Stimulated activated CD4-positive, alpha-beta T cell treated with anti-CD3 and anti-CD28 coated beads, TNF-alpha, amount 100 ng/mL, for 48 hours (primary cell): ENCODE measurements at regions not wholly inside any gene's neighbourhood (a gene's known extent, or its start where the extent isn't known, plus 50 kb on each side); places are given as distances from the start of the nearest gene placed in this dataset.

Source experiments
- DNase-seq, 3 donors: peaks; one replicate each; pipeline ENCODE4 v3.0.0-alpha.2; 2020; ENCODE audit warnings: low read depth in 3 of 3

DNA sequence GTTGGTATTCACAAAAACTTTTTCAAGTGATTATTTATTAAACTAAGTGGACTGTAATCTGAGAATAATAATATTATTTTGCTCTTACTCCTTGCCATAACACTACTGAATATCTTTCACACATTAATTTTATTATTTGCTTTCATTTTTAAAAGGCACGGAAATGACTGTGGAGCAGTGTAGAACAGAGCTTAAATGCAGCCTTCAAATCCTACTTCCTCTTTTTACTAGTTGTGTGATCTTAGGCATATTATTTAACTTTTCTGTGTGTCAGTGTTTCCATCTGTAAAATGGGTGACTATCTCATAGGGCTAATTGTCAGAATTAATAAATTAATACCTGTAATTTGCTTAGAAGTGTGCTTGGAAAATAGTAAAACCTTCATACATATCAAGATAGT lies 55.5 kb upstream of the SLC8A1 start:
- DNase-seq = no peak

DNA sequence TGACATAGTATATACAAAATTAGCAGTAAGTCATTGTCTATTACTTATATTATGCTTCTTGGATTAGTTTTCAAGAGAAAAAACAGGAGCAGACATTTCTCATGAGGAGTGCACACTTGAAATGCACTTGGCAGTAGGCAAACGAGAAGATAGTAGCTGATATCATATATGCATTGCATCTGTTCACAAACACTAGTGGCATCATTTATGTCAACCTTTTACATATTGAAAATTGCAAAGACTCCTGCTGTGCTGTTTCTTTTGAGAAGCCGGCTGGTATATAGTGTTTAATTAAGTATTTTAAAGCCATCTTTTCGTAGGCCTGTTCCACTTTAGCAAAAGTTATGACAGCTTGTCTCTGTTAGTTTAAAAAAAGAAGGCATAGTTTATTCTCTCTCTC lies 58.4 kb upstream of the SLC8A1 start:
- DNase-seq = no peak

DNA sequence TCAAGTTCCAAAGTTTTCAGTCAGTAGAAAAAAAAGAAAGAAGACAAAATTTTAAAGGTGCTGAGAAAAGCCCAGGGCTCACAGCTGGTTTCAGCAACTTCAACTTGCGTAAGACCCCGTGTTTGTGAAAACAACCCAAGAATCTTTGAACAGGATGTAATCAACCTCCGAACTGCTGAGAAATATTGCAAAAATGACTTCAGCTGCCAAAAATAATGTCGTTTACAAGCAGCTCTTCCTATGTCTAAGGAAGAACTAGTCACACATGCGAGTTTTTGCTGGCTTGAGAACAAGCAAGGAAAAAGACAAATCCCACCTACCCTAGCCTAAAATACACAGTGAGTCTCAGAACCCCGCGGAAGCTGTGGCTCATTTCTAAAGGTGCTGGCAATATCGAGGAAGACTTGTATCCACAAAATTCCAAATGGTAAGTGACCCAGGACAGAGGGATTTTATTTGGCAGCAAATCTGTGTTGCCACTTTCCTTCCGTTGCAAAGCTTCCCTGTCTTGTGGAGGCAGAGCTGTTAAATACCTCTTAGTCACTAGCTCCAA lies 59.8 kb upstream of the SLC8A1 start:
- DNase-seq = no peak

DNA sequence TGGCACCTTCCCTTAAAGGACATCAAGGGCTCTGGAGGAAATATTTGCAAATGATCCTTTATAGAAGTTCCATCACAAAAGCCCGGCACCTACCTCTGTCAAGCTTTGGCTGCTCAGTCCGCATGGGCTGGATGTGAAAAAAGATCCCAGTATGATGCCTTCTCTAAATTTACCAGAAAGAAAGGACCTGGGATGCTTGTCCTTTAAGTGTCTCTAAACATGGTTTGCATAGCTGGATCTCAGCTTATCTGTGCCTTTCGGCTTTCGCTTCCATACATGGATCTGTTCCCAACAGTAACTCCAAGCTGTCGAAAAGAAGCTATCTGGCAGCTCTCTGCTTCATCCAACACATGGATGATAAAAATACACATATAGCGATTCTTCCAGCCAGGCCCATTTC lies 60.4 kb upstream of the SLC8A1 start:
- no peak for DNase-seq

DNA sequence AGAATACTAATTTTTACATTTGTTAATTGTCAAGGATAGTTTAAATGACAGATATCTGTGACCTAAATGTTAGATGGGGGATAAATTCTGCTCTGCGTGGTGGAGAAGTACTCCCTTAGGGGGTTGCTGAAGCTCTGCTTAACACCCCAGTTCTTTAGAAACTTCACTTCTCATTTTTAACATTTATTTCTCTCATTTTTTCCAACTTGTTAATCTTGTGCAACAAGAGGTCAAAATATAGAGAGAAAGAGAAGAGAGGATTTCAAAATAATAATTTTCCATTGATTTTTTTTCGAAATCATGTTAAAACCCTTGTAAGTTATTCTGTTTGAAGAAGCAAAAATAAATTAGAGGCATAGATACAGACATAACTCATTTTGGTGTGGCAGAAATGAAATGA lies 61.3 kb upstream of the SLC8A1 start:
- no peak for DNase-seq

DNA sequence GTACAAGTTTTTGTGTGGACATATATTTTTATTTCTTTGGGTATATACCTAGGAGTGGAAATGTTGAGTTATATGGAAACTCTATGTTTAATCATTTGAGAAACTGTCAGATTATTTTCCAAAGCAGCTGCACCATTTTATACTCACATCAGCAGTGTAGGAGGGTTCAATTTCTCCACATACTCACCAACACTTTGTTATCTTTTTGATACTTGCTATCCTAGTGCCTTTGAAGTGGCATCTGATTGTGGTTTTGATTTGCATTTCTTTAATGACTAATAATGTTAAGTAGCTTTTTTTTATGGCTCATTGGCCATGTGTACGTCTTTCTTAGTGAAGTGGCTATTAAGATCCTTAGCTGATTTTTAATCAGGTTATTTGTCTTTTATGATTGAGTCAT lies 64.7 kb upstream of the SLC8A1 start:
- DNase-seq = no peak

DNA sequence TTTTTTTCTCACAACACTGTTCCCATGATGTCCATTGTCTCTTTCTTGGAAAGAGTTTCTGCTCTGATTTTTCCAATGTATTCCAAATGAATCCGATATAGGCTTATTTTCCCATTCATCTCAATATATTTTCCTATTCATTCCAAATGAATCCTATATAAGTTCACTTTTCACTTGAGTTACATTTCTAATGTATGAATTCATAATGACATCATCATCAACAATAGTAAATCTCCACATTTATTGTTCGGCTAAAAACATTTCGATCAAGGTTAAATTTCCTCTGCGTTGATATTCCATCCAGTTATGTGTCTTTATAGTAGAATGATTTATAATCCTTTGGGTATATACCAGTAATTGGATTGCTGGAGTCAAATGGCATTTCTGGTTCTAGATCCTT lies 76.7 kb upstream of the SLC8A1 start:
- no peak for DNase-seq

DNA sequence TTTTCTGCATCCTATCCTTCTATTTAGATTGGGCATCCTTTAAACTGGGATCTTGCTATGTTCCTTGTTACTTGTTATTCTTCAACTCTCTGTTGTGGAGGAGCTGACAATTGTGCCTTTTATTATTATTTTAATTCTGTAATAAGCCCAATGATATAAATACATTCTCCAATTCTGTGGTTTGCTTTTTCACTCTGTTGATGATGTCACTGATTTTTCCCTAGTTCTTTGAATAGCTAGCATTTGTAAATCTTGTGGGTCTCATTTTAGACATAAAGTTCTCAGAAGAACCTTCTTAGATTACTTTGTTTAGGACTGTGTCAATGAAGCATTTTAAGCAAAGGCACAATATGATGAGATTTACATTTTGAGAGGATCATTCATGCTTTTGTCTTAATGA lies 79.5 kb upstream of the SLC8A1 start:
- DNase-seq = no peak

DNA sequence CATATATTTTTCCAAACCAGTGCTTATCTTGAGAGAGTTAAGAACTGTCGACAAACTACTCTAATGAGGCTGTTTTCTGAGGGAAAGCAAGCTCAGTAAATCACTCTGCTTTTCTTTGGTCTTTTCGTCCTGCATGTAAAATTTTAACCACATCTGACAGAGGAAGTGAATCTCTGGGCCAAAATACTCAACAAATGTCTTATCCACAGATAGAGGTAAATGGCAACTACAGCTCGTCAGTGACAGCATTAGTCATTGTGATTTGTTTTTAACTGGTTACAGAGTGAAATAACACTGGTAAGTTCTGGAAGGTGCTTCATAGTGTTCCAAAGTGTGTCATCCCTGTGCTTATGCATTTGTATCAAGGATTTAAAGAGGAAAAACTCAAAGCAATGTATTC lies 82.6 kb upstream of the SLC8A1 start:
- DNase-seq = no peak

DNA sequence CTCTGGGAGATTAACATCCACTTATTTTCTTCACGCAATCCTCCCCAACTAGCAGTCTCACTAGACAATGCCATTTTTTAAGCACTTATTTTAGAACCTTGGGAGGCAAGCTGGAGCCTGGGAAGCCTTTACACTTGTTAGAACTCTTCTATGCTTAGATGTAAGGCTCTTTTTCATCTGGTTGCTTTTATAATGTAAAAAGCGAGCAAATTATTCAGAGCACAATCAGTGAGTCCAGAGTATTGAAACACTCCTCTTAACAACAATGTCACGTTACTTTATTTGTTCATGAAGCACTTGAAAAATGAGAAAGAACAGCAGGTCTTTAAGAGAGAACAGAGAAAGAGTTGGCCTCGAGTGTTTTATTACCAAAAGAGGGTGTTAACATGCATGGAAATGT lies 84.1 kb upstream of the SLC8A1 start:
- DNase-seq = no peak

DNA sequence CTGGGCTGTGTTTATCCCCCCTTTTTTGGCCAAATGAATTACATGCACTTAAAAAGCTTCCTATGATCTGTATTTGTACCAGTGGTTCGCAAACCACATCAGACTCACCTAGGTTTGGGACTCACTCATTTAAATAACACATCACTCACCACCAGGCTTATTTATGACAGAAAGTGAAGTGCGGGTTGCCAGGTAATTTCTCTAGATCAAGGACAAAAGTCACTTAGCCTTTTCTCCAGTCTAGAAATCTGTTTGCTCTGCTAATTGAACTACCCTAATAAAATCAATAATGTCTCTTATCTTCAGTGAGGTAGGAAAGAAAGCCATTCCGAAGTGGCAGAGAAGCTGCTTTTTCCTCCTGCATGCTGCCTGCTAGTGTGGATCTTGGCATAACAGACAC lies 88.1 kb upstream of the SLC8A1 start:
- no peak for DNase-seq

DNA sequence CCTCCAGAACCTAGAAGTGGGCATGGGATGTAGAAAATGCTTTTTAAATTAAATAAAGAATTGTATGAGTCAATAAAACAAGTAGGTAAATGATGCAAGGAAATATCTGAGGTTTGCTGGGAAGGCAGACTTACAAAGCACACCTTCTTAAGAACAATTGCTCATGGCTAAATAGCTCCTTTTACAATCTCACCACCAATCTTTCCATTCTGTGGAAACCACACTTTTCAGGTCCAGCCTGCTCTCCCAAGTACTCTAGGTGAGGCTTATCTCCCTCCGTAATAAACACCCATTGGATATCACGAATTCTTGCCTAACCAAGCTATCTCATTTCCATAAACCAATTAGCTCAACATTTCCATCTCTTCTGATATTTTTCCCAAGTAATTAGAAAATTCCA lies 91.5 kb upstream of the SLC8A1 start:
- no peak for DNase-seq

DNA sequence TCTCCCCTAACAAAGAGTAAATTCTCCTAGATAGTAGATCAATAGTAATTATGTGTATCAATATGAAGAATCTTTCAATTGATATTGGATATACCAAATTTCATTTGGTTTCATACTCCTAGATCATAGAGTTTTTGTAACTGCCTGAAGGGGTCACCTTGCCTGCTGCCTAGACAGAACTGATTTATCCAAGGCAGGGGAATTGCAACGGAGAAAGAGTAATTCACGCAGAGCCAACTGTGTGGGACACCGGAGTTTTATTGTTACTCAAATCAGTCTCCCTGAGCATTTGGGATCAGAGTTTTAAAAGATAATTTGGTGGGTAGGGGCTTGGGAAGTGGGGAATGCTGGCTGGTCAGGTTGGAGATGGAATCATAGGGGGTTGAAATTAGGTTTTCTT lies 92.2 kb upstream of the SLC8A1 start:
- DNase-seq = no peak

DNA sequence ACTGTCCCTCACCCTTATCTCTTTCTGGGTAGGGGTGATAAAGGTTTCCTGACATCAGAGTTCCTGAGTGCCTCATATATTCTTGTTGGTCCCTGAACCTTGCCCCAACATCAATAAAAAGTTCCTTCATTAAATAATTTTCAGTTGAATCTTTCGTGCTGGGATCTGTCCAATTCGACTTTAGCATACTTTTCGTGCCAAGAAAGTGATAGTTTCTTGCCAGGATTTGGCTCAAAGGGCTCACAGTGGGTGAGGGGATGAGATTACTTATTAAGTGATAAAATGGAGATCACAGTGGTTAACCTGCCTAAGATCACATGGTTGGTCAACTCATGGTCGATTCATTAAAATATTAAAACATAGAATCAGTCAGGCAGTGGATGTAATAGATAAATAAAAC lies 93.8 kb upstream of the SLC8A1 start:
- no peak for DNase-seq

DNA sequence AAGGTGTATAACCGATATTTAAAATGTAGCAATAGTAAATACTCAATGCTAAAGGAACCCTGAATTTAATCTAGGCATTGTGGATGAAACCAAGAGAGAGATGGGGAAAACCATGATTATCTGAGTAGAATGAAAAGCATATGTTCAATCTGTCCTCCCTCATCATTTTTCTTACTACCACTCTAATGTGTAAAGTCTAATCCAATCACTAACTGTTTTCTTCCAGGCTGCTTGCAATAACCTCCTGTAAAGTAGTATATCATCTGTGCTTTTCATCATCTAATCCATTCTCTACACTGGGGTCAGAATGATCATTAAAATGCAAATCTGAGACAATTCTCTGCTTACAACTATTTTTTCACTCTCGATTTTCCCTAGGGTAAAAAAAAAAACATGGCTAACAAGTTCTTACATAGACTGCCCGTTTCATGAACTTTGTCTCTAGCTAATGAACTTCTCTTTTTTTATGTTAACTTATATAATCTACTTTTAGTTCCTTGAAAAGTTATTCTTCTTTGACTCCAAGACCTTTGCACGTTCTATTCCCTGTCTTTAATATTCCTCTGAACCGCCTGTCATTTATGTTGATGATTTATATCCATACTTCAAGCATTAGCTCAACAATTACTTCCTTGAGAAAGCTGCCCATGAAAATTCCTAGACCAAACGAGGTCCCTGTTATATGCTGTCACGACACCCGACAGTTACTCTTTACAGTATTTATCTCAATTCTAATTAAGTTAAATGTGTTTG lies 94.7 kb upstream of the SLC8A1 start:
- DNase-seq = no peak

DNA sequence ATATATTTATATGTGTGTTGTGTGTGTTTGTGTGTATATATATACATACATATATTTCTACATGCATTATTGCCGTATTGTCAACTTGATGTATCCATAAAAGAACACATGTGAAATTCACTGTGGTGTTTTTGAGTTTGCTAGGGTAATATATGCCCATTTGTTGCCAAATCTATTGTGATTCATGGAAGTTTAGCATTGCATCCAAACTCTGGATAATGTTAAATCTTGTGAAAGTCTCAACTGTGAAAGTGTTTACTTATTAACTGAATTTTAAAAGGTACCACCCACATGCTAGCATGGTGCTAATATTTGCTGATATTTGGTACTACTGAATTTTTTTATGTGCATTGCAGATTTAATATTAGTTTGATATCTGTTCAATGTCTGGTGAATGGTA lies 96.6 kb upstream of the SLC8A1 start:
- no peak for DNase-seq

DNA sequence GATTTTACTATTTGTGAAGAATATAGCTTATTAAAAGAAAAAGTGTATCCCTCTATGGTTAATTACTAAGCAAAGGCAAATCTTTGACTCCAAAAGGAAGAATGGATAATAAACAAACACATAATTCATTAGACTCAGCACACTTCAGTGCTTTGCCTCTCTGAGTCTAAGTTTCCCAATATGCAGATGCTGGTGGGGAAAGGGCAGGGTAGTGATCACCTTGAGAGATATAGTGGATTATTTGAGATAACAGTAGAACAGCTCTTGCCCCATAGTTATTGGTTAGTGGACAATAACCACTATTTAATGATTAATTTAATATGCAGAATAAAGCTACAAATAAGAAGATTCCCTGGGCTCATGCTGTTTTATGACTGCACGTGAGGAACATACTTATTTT lies 98.2 kb upstream of the SLC8A1 start:
- no peak for DNase-seq

DNA sequence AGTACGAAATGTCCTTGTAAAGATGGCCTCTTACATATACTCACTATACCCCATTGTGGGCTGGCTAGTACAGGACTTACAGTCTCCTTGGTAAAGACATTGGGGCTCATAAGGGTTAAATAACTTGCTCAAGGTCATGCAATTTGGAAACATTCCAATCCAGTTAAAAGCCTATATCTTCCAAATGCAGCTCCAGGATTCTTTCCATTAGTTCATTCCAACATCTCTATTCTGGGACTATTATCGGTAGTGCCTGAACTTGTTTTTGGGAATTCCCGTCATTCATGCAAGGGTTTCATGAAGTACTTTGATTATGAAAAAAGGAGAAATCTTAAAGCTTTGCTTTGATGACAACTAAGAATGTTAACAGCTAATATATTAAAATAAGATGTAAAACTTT lies 99.2 kb upstream of the SLC8A1 start:
- no peak for DNase-seq

DNA sequence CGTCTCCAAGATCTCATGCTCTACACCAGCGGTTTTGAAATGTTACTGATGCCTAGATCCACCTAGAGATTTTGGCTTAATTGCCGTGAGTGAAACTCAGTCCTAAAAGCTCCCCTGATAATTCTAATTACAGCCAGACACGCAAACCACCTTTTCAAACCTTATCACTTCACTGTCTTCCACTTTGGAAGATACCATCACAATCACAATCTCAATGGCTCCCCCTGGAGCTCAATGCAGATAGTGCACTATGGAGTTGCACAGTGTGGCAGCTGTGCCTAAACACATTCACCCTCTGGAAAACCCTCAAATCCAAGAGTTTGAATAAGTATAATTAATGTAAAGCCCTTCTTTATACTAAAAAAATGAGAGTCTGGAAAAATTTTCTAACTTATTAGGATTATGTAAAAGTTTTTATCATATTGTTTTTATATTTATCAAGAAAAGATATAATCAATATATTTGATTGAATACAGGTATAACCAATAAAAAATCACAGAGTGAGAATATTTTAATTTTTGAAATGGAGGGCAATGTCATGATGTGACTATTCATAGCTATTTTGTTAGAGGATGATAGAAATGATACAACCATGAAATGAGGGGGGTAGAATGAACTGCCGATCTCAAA lies 102.9 kb upstream of the SLC8A1 start:
- peak; percentile 17 to 19 (median 18) for DNase-seq

DNA sequence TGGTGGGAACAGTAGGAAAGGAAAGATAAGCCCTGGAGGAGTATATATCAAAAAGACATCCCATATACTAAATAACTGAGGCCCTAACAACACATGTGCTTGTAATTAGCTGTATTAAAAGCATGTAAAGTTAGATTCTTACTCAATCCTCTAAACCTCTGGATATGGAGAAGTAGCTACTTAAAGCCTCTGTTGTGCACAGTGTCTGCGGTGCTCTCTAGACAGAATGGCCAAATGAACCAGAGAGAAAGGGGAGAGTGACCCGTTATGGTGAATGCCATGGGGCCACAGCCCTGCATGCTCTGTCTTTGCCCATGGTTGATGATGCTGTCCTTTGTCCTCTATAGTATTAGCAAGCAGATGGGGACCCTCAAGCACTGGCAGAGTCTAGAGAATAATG lies 104.4 kb upstream of the SLC8A1 start:
- DNase-seq = no peak

DNA sequence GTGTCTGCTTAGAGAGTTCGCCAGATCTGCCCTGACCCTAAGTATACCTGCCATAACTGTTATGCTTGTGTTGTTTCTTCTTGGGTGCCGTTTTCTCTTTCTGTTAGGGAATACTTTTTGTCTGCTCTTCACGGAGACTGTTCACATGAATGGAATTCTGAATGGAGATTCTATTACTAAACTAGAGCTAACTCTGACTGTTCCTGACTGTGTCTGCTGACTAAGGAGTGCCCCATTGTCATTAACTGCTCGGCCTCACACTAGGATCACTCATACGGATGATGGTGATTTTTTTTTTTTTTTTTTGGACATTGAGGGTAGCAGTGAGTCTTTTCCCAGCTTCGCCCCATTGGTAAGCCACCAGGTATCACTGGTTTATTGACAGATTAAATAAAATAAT lies 104.8 kb upstream of the SLC8A1 start:
- no peak for DNase-seq

DNA sequence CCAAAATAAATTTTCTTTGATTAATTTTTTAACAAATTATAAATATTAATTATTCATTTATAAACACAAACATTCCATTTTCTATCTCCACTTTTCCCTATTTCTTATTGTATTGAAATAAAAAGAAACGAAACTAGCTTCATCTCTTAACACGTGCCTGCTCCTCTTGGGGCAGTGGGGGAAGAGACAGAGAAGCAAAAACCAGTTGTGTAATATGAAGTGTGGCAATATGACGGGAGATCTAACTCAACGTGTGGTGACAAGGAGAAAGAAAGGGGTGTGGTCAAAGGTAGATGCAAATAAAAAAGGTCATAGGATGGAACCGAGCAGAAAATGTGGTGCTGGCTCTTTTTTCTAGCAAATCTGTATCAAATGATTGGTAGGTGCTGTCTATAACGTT lies 106.9 kb upstream of the SLC8A1 start:
- DNase-seq = no peak

DNA sequence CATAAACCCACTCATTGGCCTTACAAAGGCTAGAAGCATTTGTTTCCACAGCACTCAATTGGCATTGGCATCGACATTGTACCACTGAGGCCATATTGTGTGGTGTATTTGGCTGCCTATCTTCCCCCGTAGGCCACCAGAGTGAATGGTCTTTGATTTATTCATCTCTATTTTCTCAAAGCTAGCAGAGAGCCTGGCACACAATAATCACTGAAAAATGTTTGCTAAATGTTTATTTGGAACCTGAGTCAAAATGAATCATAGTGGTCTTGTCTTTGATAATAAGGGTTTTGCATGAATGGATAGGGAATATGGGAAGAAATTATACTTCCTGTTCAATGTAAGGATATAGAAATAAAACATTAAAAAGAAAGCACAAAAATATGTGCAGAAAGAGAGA lies 107.3 kb upstream of the SLC8A1 start:
- no peak for DNase-seq

DNA sequence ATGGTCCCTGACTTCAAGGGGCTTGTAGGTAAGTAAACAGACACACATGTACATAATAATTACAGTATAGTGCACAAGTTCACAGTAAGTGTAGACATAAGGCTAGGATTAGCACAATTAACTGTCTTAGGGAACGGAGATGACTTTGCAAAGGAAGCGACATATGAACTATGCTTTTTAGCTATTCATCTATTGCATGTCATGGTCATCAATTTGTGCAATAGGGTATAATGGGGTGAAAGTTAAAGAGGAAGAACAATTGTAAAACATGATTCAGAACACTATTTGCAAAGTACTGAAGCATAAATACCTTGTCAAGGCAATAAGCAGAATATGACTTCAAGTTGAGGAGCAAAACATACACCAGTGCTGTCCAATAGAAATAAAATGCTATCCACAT lies 112.3 kb upstream of the SLC8A1 start:
- DNase-seq = no peak
